ENCODE measurements at regions not wholly inside any gene's neighbourhood (a gene's known extent, or its start where the extent isn't known, plus 50 kb on each side); places are given as distances from the start of the nearest gene placed in this dataset.

GRCh38 chr4:44928785-44929184 is 202.4 kb upstream of the GNPDA2 start:
- no peak overlapping the region for H3K4me2 ChIP-seq
- TF ChIP-seq CTCF (conservative IDR thresholded peaks at IDR 0.05; ENCODE audit: low read depth, low read length), result no peak
- no peak overlapping the region for H3K9ac ChIP-seq
- H3K4me1 ChIP-seq (ENCODE audit: low read depth, poor library complexity, severe bottlenecking), result no peaks in the 10 kb centered on the region
- H3K27me3 ChIP-seq (ENCODE audit: insufficient read depth, low read depth), result no peaks in the 10 kb centered on the region
- no peak overlapping the region for H3K27ac ChIP-seq
- H3K79me2 ChIP-seq (ENCODE audit: insufficient read depth, low read depth), result no peaks in the 10 kb centered on the region
- H4K20me1 ChIP-seq (ENCODE audit: insufficient read depth), result no peaks in the 10 kb centered on the region
- no peak overlapping the region for H2AFZ ChIP-seq (ENCODE audit: low read depth)
- no peaks in the 10 kb centered on the region for H3K36me3 ChIP-seq (ENCODE audit: insufficient read depth)
- no peak overlapping the region for H3K4me3 ChIP-seq (IDR thresholded peaks at IDR 0.05; ENCODE audit: insufficient read depth, low read depth, low read length)

GRCh38 chr4:44927399-44928380 is 201.3 kb upstream of the GNPDA2 start:
- Histone ChIP-seq H3K4me3 (IDR thresholded peaks at IDR 0.05; ENCODE audit: insufficient read depth, low read depth, low read length) (no peak overlapping the region), H3K27ac (no peak overlapping the region), H2AFZ (ENCODE audit: low read depth) (no peak overlapping the region), H3K9ac (no peak overlapping the region), H3K27me3 (ENCODE audit: insufficient read depth, low read depth) (no peaks in the 10 kb centered on the region), H3K36me3 (ENCODE audit: insufficient read depth) (no peaks in the 10 kb centered on the region), H3K4me2 (no peak overlapping the region), H4K20me1 (ENCODE audit: insufficient read depth) (no peaks in the 10 kb centered on the region), H3K4me1 (ENCODE audit: low read depth, poor library complexity, severe bottlenecking) (no peaks in the 10 kb centered on the region), H3K79me2 (ENCODE audit: insufficient read depth, low read depth) (no peaks in the 10 kb centered on the region)
- TF ChIP-seq CTCF (conservative IDR thresholded peaks at IDR 0.05; ENCODE audit: low read depth, low read length), result peak; percentile 62

- TF ChIP-seq CTCF (conservative IDR thresholded peaks at IDR 0.05; ENCODE audit: low read depth, low read length), result no peak
- peak overlapping the region; percentile 19; the same call in 1 of the 2 replicates for H3K9ac ChIP-seq
These were observed 190.1 kb upstream of the GNPDA2 start for GRCh38 chr4:44916411-44916810.

GRCh38 chr4:44914748-44915147 is 188.4 kb upstream of the GNPDA2 start:
- Histone ChIP-seq H3K27ac (no peak overlapping the region), H3K4me3 (IDR thresholded peaks at IDR 0.05; ENCODE audit: insufficient read depth, low read depth, low read length) (no peak overlapping the region), H3K36me3 (ENCODE audit: insufficient read depth) (no peaks in the 10 kb centered on the region), H3K79me2 (ENCODE audit: insufficient read depth, low read depth) (no peaks in the 10 kb centered on the region), H3K4me2 (no peak overlapping the region), H4K20me1 (ENCODE audit: insufficient read depth) (no peaks in the 10 kb centered on the region), H3K9ac (no peak overlapping the region), H2AFZ (ENCODE audit: low read depth) (no peak overlapping the region), H3K4me1 (ENCODE audit: low read depth, poor library complexity, severe bottlenecking) (no peaks in the 10 kb centered on the region), H3K27me3 (ENCODE audit: insufficient read depth, low read depth) (no peaks in the 10 kb centered on the region)
- no peak for TF ChIP-seq CTCF (conservative IDR thresholded peaks at IDR 0.05; ENCODE audit: low read depth, low read length)

More at GRCh38 chr4:44916411-44916810, 190.1 kb upstream of the GNPDA2 start:
- H3K36me3 ChIP-seq (ENCODE audit: insufficient read depth), result no peaks in the 10 kb centered on the region
- no peaks in the 10 kb centered on the region for H4K20me1 ChIP-seq (ENCODE audit: insufficient read depth)
- H3K27me3 ChIP-seq (ENCODE audit: insufficient read depth, low read depth), result no peaks in the 10 kb centered on the region
- no peaks in the 10 kb centered on the region for H3K79me2 ChIP-seq (ENCODE audit: insufficient read depth, low read depth)
- peak overlapping the region; percentile 26; the same call in 1 of the 2 replicates for H3K27ac ChIP-seq
- peak overlapping the region; percentile 29 for H3K4me2 ChIP-seq
- H3K4me1 ChIP-seq (ENCODE audit: low read depth, poor library complexity, severe bottlenecking), result no peaks in the 10 kb centered on the region
- H2AFZ ChIP-seq (ENCODE audit: low read depth), result peak overlapping the region; percentile 49
- H3K4me3 ChIP-seq (IDR thresholded peaks at IDR 0.05; ENCODE audit: insufficient read depth, low read depth, low read length), result peak overlapping the region; percentile 27

All from KMS-11 (cell line).